GM23338 (cell line): ENCODE measurements at regions not wholly inside any gene's neighbourhood (a gene's known extent, or its start where the extent isn't known, plus 50 kb on each side); places are given as distances from the start of the nearest gene placed in this dataset.

Experiments used
- ATAC-seq: fragments of 200-7000 bp; cut with Tn5 transposase; 3 replicates; pipeline ENCODE4 v1.9.1; 2020
- DNase-seq: peaks from one replicate; pipeline ENCODE4 v3.0.0-alpha.2; 2015; ENCODE audit warnings: low spot score
- H2AFZ ChIP-seq: fragments of 200-600 bp; sonication (generic); 2 replicates; pipeline ENCODE4 v1.8.0; 2016; ENCODE audit warnings: antibody characterized with exemption, mild to moderate bottlenecking, moderate library complexity
- H3F3A ChIP-seq: fragments of 200-600 bp; sonication (generic); replicated peaks from 2 replicates; pipeline ENCODE4 v1.8.0; 2017; ENCODE audit warnings: antibody characterized with exemption, mixed run types, low read depth
- H3K27ac ChIP-seq: fragments of 200-600 bp; sonication (generic); 2 replicates; pipeline ENCODE4 v1.6.1; 2016; ENCODE audit warnings: low read depth
- H3K27me3 ChIP-seq: fragments of 200-600 bp; sonication (generic); 2 replicates; pipeline ENCODE4 v1.8.0; 2016; ENCODE audit warnings: mild to moderate bottlenecking, mixed run types, moderate library complexity; ENCODE audit not compliant: insufficient read depth
- H3K36me3 ChIP-seq: fragments of 200-600 bp; sonication (generic); 2 replicates; pipeline ENCODE4 v1.8.0; 2016; ENCODE audit warnings: mild to moderate bottlenecking; ENCODE audit not compliant: insufficient read depth
- H3K4me1 ChIP-seq: fragments of 200-600 bp; sonication (generic); 2 replicates; pipeline ENCODE4 v1.8.0; 2016; ENCODE audit warnings: mild to moderate bottlenecking, moderate library complexity; ENCODE audit not compliant: insufficient read depth
- H3K4me2 ChIP-seq: fragments of 200-600 bp; sonication (generic); 2 replicates; pipeline ENCODE4 v1.7.1; 2017; ENCODE audit warnings: mixed run types
- H3K4me3 ChIP-seq: fragments of 200-600 bp; sonication (generic); 2 replicates; pipeline ENCODE4 v1.6.1; 2016; ENCODE audit warnings: mixed run types
- H3K79me2 ChIP-seq: fragments of 200-600 bp; sonication (generic); replicated peaks from 2 replicates; pipeline ENCODE4 v1.8.0; 2017; ENCODE audit warnings: mild to moderate bottlenecking; ENCODE audit not compliant: insufficient read depth
- H3K9me2 ChIP-seq: fragments of 200-600 bp; sonication (generic); 2 replicates; pipeline ENCODE4 v1.8.0; 2017; ENCODE audit not compliant: insufficient read depth
- H4K20me1 ChIP-seq: fragments of 200-600 bp; sonication (generic); replicated peaks from 2 replicates; pipeline ENCODE4 v1.8.0; 2017; ENCODE audit warnings: mild to moderate bottlenecking; ENCODE audit not compliant: insufficient read depth
- H3K27ac Mint-ChIP-seq: 2 replicates; pipeline ENCODE4 v1.8.0; 2020; ENCODE audit warnings: inconsistent platforms, mild to moderate bottlenecking, moderate library complexity, mixed read lengths
- H3K27me3 Mint-ChIP-seq: 3 replicates; pipeline ENCODE4 v1.8.0; 2022; ENCODE audit warnings: low read depth, mild to moderate bottlenecking, moderate library complexity, mixed read lengths, inconsistent platforms; ENCODE audit not compliant: insufficient read depth, poor library complexity
- H3K36me3 Mint-ChIP-seq: 3 replicates; pipeline ENCODE4 v1.8.0; 2021; ENCODE audit warnings: low read depth, mild to moderate bottlenecking, inconsistent platforms, moderate library complexity, mixed read lengths
- H3K4me1 Mint-ChIP-seq: 3 replicates; pipeline ENCODE4 v1.8.0; 2020; ENCODE audit warnings: mild to moderate bottlenecking, inconsistent platforms, mixed read lengths
- H3K4me3 Mint-ChIP-seq: 3 replicates; pipeline ENCODE4 v1.8.0; 2021; ENCODE audit warnings: moderate library complexity, mild to moderate bottlenecking, inconsistent platforms, mixed read lengths
- H3K9me3 Mint-ChIP-seq: 3 replicates; pipeline ENCODE4 v1.8.0; 2020; ENCODE audit warnings: moderate library complexity, mild to moderate bottlenecking, inconsistent platforms, mixed read lengths
- CREB1 ChIP-seq: fragments of 250-450 bp; sonication (Bioruptor Pico); IDR thresholded peaks from 2 replicates; pipeline ENCODE4 v1.5.0; 2020; ENCODE audit warnings: low read depth, mild to moderate bottlenecking, moderate library complexity
- EZH2phosphoT487 ChIP-seq: fragments of 200-600 bp; sonication (generic); IDR thresholded peaks from one replicate; pipeline ENCODE4 v1.8.1; 2018; ENCODE audit warnings: antibody characterized with exemption; ENCODE audit not compliant: unreplicated experiment
- TF ChIP-seq, protein P1 (sequence below), 2 experiments: fragments of 200-600 bp in 1 of 2; sonication (generic) in 1 of 2; conservative IDR thresholded peaks; 2 replicates each; pipeline versions ENCODE4 v1.5.1 to v1.6.1; 2016 to 2017; ENCODE audit warnings: antibody characterized with exemption in 2 of 2, low read depth in 2 of 2, mild to moderate bottlenecking in 2 of 2, moderate library complexity in 1 of 2
- TF ChIP-seq, protein P2 (sequence below): fragments of 250-450 bp; sonication (Bioruptor Pico); IDR thresholded peaks from 2 replicates; pipeline ENCODE4 v1.5.0; 2020; ENCODE audit warnings: mild to moderate bottlenecking, moderate library complexity
- TF ChIP-seq, protein P3 (sequence below): IDR thresholded peaks from one replicate; pipeline ENCODE4 v1.6.1; 2018; ENCODE audit warnings: antibody characterized with exemption; ENCODE audit not compliant: unreplicated experiment

DNA sequence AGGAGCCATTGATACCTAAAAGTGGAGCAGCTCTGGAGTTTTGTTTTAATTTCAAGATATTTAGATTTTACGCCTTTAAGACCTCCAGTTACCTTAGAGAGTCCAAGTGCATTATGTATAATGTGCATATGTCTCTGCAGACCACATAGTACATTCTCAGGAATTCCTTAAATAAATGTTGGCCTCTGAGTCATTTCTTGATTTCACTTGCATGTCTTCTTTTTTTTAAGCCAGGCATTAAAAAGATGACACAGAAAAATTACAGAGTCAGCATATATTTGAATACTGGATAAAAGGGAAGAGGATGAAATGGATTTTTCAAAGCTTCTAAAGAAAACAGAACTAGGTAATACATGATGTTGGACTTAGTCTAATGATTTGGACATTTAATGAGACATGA is 125.2 kb downstream of the TMCO5A start:
- Histone ChIP-seq H3F3A (no peaks in the 10 kb centered on the region), H3K36me3 (no peaks in the 10 kb centered on the region), H3K9me2 (peaks cover 4% of the 10 kb centered on the region; the same call in 1 of the 2 replicates), H3K4me3 (no peak overlapping the region), H3K27ac (peak overlapping the region; percentile 85; the same call in 1 of the 2 replicates), H3K27me3 (no peaks in the 10 kb centered on the region), H4K20me1 (no peaks in the 10 kb centered on the region), H3K4me1 (peaks cover 39% of the 10 kb centered on the region), H2AFZ (no peak overlapping the region), H3K4me2 (peak overlapping the region; percentile 21; the same call in 1 of the 2 replicates), H3K79me2 (no peaks in the 10 kb centered on the region)
- TF ChIP-seq CREB1 (CRISPR knock-in tag) (no peak), EZH2phosphoT487 (no peak)
- TF ChIP-seq, protein P1, sequence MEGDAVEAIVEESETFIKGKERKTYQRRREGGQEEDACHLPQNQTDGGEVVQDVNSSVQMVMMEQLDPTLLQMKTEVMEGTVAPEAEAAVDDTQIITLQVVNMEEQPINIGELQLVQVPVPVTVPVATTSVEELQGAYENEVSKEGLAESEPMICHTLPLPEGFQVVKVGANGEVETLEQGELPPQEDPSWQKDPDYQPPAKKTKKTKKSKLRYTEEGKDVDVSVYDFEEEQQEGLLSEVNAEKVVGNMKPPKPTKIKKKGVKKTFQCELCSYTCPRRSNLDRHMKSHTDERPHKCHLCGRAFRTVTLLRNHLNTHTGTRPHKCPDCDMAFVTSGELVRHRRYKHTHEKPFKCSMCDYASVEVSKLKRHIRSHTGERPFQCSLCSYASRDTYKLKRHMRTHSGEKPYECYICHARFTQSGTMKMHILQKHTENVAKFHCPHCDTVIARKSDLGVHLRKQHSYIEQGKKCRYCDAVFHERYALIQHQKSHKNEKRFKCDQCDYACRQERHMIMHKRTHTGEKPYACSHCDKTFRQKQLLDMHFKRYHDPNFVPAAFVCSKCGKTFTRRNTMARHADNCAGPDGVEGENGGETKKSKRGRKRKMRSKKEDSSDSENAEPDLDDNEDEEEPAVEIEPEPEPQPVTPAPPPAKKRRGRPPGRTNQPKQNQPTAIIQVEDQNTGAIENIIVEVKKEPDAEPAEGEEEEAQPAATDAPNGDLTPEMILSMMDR (conservative IDR thresholded peaks at IDR 0.05; ENCODE audit: low read depth in 2 of 2): no peak
- TF ChIP-seq, protein P2, sequence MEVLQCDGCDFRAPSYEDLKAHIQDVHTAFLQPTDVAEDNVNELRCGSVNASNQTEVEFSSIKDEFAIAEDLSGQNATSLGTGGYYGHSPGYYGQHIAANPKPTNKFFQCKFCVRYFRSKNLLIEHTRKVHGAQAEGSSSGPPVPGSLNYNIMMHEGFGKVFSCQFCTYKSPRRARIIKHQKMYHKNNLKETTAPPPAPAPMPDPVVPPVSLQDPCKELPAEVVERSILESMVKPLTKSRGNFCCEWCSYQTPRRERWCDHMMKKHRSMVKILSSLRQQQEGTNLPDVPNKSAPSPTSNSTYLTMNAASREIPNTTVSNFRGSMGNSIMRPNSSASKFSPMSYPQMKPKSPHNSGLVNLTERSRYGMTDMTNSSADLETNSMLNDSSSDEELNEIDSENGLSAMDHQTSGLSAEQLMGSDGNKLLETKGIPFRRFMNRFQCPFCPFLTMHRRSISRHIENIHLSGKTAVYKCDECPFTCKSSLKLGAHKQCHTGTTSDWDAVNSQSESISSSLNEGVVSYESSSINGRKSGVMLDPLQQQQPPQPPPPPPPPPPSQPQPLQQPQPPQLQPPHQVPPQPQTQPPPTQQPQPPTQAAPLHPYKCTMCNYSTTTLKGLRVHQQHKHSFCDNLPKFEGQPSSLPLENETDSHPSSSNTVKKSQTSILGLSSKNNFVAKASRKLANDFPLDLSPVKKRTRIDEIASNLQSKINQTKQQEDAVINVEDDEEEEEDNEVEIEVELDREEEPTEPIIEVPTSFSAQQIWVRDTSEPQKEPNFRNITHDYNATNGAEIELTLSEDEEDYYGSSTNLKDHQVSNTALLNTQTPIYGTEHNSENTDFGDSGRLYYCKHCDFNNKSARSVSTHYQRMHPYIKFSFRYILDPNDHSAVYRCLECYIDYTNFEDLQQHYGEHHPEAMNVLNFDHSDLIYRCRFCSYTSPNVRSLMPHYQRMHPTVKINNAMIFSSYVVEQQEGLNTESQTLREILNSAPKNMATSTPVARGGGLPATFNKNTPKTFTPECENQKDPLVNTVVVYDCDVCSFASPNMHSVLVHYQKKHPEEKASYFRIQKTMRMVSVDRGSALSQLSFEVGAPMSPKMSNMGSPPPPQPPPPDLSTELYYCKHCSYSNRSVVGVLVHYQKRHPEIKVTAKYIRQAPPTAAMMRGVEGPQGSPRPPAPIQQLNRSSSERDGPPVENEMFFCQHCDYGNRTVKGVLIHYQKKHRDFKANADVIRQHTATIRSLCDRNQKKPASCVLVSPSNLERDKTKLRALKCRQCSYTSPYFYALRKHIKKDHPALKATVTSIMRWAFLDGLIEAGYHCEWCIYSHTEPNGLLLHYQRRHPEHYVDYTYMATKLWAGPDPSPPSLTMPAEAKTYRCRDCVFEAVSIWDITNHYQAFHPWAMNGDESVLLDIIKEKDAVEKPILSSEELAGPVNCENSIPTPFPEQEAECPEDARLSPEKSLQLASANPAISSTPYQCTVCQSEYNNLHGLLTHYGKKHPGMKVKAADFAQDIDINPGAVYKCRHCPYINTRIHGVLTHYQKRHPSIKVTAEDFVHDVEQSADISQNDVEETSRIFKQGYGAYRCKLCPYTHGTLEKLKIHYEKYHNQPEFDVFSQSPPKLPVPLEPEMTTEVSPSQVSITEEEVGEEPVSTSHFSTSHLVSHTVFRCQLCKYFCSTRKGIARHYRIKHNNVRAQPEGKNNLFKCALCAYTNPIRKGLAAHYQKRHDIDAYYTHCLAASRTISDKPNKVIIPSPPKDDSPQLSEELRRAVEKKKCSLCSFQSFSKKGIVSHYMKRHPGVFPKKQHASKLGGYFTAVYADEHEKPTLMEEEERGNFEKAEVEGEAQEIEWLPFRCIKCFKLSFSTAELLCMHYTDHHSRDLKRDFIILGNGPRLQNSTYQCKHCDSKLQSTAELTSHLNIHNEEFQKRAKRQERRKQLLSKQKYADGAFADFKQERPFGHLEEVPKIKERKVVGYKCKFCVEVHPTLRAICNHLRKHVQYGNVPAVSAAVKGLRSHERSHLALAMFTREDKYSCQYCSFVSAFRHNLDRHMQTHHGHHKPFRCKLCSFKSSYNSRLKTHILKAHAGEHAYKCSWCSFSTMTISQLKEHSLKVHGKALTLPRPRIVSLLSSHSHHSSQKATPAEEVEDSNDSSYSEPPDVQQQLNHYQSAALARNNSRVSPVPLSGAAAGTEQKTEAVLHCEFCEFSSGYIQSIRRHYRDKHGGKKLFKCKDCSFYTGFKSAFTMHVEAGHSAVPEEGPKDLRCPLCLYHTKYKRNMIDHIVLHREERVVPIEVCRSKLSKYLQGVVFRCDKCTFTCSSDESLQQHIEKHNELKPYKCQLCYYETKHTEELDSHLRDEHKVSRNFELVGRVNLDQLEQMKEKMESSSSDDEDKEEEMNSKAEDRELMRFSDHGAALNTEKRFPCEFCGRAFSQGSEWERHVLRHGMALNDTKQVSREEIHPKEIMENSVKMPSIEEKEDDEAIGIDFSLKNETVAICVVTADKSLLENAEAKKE: no peak
- TF ChIP-seq, protein P3, sequence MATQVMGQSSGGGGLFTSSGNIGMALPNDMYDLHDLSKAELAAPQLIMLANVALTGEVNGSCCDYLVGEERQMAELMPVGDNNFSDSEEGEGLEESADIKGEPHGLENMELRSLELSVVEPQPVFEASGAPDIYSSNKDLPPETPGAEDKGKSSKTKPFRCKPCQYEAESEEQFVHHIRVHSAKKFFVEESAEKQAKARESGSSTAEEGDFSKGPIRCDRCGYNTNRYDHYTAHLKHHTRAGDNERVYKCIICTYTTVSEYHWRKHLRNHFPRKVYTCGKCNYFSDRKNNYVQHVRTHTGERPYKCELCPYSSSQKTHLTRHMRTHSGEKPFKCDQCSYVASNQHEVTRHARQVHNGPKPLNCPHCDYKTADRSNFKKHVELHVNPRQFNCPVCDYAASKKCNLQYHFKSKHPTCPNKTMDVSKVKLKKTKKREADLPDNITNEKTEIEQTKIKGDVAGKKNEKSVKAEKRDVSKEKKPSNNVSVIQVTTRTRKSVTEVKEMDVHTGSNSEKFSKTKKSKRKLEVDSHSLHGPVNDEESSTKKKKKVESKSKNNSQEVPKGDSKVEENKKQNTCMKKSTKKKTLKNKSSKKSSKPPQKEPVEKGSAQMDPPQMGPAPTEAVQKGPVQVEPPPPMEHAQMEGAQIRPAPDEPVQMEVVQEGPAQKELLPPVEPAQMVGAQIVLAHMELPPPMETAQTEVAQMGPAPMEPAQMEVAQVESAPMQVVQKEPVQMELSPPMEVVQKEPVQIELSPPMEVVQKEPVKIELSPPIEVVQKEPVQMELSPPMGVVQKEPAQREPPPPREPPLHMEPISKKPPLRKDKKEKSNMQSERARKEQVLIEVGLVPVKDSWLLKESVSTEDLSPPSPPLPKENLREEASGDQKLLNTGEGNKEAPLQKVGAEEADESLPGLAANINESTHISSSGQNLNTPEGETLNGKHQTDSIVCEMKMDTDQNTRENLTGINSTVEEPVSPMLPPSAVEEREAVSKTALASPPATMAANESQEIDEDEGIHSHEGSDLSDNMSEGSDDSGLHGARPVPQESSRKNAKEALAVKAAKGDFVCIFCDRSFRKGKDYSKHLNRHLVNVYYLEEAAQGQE: no peak
- Mint-ChIP-seq H3K4me1 (peaks cover 39% of the 10 kb centered on the region), H3K9me3 (no peaks in the 10 kb centered on the region), H3K27ac (peak overlapping the region; percentile 80; the same call in 1 of the 2 replicates), H3K36me3 (no peaks in the 10 kb centered on the region), H3K27me3 (peaks cover 12% of the 10 kb centered on the region), H3K4me3 (no peak overlapping the region)
- DNase-seq: no peak
- no peak for ATAC-seq
